Kidney epithelial cell (primary cell): ENCODE measurements at regions not wholly inside any gene's neighbourhood (a gene's known extent, or its start where the extent isn't known, plus 50 kb on each side); places are given as distances from the start of the nearest gene placed in this dataset.

Experiments
- DNase-seq: peaks from one replicate; pipeline ENCODE4 v3.0.0-alpha.2; 2010; ENCODE audit warnings: low read depth
- H3K27me3 ChIP-seq: 2 replicates; pipeline ENCODE4 v1.6.0; 2011; ENCODE audit warnings: low read length; ENCODE audit not compliant: control insufficient read depth, insufficient read depth
- H3K36me3 ChIP-seq: 2 replicates; pipeline ENCODE4 v1.5.1; 2011; ENCODE audit warnings: low read length; ENCODE audit not compliant: control insufficient read depth, insufficient read depth
- H3K4me3 ChIP-seq: 2 replicates; pipeline ENCODE4 v1.5.1; 2011; ENCODE audit warnings: low read depth, mild to moderate bottlenecking, control low read depth, low read length
- TF ChIP-seq, protein P1 (sequence below): IDR thresholded peaks from 2 replicates; pipeline ENCODE4 v1.5.1; 2011; ENCODE audit warnings: mild to moderate bottlenecking, moderate library complexity, low read length, control low read depth, inconsistent platforms; ENCODE audit not compliant: insufficient read depth, poor library complexity, severe bottlenecking

DNA sequence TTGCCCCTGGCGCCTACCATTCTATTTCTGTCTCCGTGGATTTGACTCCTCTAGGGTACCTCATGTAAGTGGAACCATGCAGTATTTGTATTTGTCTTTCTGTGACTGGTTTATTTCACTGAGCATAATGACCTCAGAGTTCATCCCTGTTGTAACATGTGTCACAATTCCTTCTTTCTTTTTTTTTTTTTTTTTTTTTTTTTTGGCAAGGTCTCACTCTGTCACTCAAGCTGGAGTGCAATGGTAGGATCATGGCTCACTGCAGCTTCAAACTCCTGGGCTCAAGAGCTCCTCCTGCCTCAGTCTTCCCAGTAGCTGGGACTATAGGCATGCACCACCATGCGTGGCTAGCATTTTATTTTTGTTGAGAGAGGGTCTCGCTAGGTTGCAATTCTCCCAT is 74.0 kb upstream of the SEPTIN5 start:
- H3K4me3 ChIP-seq: no peak overlapping the region
- DNase-seq: no peak
- TF ChIP-seq, protein P1, sequence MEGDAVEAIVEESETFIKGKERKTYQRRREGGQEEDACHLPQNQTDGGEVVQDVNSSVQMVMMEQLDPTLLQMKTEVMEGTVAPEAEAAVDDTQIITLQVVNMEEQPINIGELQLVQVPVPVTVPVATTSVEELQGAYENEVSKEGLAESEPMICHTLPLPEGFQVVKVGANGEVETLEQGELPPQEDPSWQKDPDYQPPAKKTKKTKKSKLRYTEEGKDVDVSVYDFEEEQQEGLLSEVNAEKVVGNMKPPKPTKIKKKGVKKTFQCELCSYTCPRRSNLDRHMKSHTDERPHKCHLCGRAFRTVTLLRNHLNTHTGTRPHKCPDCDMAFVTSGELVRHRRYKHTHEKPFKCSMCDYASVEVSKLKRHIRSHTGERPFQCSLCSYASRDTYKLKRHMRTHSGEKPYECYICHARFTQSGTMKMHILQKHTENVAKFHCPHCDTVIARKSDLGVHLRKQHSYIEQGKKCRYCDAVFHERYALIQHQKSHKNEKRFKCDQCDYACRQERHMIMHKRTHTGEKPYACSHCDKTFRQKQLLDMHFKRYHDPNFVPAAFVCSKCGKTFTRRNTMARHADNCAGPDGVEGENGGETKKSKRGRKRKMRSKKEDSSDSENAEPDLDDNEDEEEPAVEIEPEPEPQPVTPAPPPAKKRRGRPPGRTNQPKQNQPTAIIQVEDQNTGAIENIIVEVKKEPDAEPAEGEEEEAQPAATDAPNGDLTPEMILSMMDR: no peak
- H3K36me3 ChIP-seq: no peaks in the 10 kb centered on the region
- peaks cover 7% of the 10 kb centered on the region for H3K27me3 ChIP-seq

DNA sequence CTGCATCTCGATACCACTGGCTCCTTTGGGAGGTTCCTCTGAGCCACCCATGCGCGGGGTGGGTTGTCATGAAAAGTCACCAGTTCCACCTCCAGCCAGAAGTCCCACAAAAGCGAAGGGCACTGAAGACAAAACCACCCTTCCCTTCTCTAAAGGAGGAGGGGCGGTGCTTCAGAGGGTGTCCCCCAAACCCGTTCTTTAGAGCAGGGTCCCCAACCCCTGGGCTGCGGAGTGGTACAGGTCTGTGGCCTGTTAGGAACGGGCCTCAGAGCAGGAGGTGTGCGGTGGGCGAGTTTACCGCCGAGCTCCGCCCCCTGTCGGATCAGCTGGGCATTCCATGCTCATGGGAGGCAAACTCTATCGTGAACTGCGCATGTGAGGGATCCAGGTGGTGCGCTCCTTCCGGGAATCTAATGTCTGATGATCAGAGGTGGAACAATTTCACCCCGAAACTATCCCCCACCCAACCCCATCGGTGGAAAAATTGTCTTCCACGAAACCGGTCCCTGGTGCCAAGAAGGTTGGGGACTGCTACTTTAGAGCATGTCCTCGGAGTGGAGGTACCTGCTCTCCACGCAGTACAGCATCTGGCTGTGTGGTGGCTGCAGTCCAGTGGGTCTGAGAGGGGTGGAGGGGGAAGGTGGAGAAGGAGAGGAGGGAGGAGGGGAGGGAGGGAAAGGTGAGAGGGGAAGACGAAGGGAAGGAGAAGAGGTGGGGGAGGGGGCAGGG is 72.9 kb upstream of the SEPTIN5 start:
- H3K36me3 ChIP-seq: no peaks in the 10 kb centered on the region
- H3K4me3 ChIP-seq: no peak overlapping the region
- DNase-seq: no peak
- TF ChIP-seq, protein P1: peak; percentile 35
- H3K27me3 ChIP-seq: peaks cover 7% of the 10 kb centered on the region

- DNase-seq: no peak
- peaks cover 7% of the 10 kb centered on the region for H3K27me3 ChIP-seq
- H3K4me3 ChIP-seq: no peak overlapping the region
- H3K36me3 ChIP-seq: no peaks in the 10 kb centered on the region
- TF ChIP-seq, protein P1: no peak
These were observed 72.3 kb upstream of the SEPTIN5 start for GRCh38 chr22:19641983-19642451.

GRCh38 chr22:19643448-19644313 is 70.6 kb upstream of the SEPTIN5 start:
- Histone ChIP-seq H3K27me3 (peaks cover 7% of the 10 kb centered on the region), H3K4me3 (no peak overlapping the region), H3K36me3 (no peaks in the 10 kb centered on the region)
- no peak for DNase-seq
- TF ChIP-seq, protein P1: no peak

DNA sequence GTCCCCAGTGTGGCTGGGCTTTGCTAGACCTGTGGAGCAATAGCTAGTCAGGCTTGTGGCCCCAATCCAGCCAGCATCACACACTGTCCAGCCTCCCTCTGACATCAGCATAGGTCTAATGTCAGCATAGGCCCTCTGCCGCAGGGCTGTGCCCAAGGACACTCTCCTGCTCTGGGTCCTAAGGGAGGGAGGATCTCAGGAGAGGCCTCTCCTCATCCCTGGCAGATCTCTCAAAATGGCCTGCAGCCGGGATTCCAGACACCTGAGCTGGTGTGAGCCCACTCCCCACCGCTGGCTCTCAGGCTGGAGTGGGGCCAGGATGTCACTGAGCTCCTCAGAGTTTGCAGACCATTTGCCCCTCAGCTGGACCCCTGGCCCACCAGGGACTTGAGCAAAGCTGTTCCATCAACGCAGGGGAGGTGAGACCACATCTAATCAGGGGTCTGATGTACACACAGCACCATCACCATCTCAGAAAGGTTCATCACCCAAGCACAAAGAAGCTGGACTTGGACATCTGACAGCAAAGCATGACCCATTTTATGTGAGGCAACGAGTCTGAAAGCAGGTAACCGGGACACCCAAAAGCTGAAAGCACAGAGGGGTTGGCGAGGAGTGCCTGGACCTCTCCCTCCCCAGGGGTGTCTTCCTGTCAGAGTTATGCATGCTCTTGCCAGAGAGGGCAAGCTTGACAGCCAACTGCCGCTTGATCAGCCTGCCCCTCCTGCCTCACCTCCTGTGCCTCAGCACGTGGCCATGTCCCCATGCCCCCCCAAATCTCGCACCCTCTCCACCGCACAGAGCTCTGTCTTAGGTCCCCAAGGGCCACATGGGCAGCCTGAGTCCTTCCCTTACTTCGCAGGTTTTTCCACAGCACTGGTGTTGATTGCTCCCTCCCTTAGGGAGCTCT is 69.7 kb upstream of the SEPTIN5 start:
- Histone ChIP-seq H3K36me3 (no peaks in the 10 kb centered on the region), H3K27me3 (peaks cover 7% of the 10 kb centered on the region), H3K4me3 (no peak overlapping the region)
- DNase-seq: no peak
- TF ChIP-seq, protein P1: no peak
